ENCODE measurements at regions not wholly inside any gene's neighbourhood (a gene's known extent, or its start where the extent isn't known, plus 50 kb on each side); places are given as distances from the start of the nearest gene placed in this dataset.

- TF ChIP-seq POLR2A (IDR thresholded peaks at IDR 0.05), result no peak
- no peak for TF ChIP-seq CTCF (IDR thresholded peaks at IDR 0.05)
Observed at GRCh38 chr9:108093773-108094675, 604.5 kb upstream of the KLF4 start.

Measured in adrenal gland (tissue), 5 donors.